Osteoblast (primary cell): ENCODE measurements at regions not wholly inside any gene's neighbourhood (a gene's known extent, or its start where the extent isn't known, plus 50 kb on each side); places are given as distances from the start of the nearest gene placed in this dataset.

Source experiments
- DNase-seq: peaks from one replicate; pipeline ENCODE4 v3.0.0; 2011; ENCODE audit warnings: low spot score, mixed read lengths; ENCODE audit not compliant: insufficient read length; ENCODE audit errors: missing footprints
- H2AFZ ChIP-seq: 2 replicates; pipeline ENCODE4 v1.6.0; 2011; ENCODE audit warnings: mild to moderate bottlenecking, low read length
- H3K27ac ChIP-seq: 2 replicates; pipeline ENCODE4 v1.5.1; 2011; ENCODE audit warnings: mild to moderate bottlenecking, low read depth, low read length, moderate library complexity
- H3K27me3 ChIP-seq: 2 replicates; pipeline ENCODE4 v1.6.0; 2012; ENCODE audit warnings: mild to moderate bottlenecking, control low read depth, inconsistent platforms, low read length, moderate library complexity; ENCODE audit not compliant: insufficient read depth
- H3K36me3 ChIP-seq: 2 replicates; pipeline ENCODE4 v1.5.1; 2011; ENCODE audit warnings: mild to moderate bottlenecking, low read length, control low read depth, moderate library complexity; ENCODE audit not compliant: insufficient read depth
- H3K4me1 ChIP-seq: 2 replicates; pipeline ENCODE4 v1.5.1; 2011; ENCODE audit warnings: mild to moderate bottlenecking, low read length, control low read depth, moderate library complexity; ENCODE audit not compliant: insufficient read depth
- H3K4me2 ChIP-seq: 2 replicates; pipeline ENCODE4 v1.6.0; 2011; ENCODE audit warnings: mild to moderate bottlenecking, low read length; ENCODE audit not compliant: insufficient read depth
- H3K4me3 ChIP-seq: fragments of 200-600 bp; sonication (generic); 3 replicates; pipeline ENCODE4 v1.5.1; 2012; ENCODE audit warnings: mild to moderate bottlenecking, low read length, inconsistent platforms; ENCODE audit not compliant: insufficient read depth
- H3K79me2 ChIP-seq: 2 replicates; pipeline ENCODE4 v1.6.0; 2012; ENCODE audit warnings: mild to moderate bottlenecking, low read length, control low read depth, inconsistent platforms; ENCODE audit not compliant: insufficient read depth
- H3K9me3 ChIP-seq: 2 replicates; pipeline ENCODE4 v1.5.1; 2011; ENCODE audit warnings: low read depth, low read length, control low read depth
- H4K20me1 ChIP-seq: 2 replicates; pipeline ENCODE4 v1.6.0; 2012; ENCODE audit warnings: mild to moderate bottlenecking, low read length, control low read depth; ENCODE audit not compliant: insufficient read depth
- TF ChIP-seq, protein P1 (sequence below): IDR thresholded peaks from 2 replicates; pipeline ENCODE4 v1.5.1; 2011; ENCODE audit warnings: mild to moderate bottlenecking, low read depth, low read length, moderate library complexity; ENCODE audit errors: extremely low read depth

DNA sequence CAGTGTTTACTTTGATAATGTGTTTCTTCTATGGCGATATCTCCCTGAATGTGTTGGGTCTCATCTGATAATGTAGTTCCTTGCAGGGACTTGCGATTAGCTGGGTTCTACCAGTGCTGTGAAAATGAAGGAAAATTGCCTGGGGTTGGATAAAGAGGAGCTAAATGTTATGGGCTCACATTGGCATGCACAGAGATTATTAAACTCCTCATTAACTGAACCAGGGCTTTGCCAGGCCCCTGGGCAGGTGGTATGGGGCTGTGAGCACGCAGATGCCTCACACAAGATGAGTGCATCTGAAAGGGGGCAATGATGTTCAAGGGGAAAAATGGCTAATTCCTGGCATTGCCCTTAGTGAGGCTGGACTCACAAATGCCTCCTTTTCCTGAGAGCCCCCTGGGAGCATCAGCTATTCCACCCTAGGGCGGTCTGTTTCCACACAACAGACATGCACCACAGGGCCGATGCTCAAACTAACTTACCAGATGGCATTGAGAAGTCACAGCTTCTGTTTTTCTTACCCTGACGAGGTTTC lies 321.1 kb downstream of the SEC16B start:
- H3K4me2 ChIP-seq = no peak overlapping the region
- TF ChIP-seq, protein P1, sequence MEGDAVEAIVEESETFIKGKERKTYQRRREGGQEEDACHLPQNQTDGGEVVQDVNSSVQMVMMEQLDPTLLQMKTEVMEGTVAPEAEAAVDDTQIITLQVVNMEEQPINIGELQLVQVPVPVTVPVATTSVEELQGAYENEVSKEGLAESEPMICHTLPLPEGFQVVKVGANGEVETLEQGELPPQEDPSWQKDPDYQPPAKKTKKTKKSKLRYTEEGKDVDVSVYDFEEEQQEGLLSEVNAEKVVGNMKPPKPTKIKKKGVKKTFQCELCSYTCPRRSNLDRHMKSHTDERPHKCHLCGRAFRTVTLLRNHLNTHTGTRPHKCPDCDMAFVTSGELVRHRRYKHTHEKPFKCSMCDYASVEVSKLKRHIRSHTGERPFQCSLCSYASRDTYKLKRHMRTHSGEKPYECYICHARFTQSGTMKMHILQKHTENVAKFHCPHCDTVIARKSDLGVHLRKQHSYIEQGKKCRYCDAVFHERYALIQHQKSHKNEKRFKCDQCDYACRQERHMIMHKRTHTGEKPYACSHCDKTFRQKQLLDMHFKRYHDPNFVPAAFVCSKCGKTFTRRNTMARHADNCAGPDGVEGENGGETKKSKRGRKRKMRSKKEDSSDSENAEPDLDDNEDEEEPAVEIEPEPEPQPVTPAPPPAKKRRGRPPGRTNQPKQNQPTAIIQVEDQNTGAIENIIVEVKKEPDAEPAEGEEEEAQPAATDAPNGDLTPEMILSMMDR = no peak
- no peaks in the 10 kb centered on the region for H4K20me1 ChIP-seq
- H3K27me3 ChIP-seq = no peaks in the 10 kb centered on the region
- H3K4me1 ChIP-seq = no peaks in the 10 kb centered on the region
- H3K79me2 ChIP-seq = no peaks in the 10 kb centered on the region
- no peak overlapping the region for H3K4me3 ChIP-seq
- H3K36me3 ChIP-seq = no peaks in the 10 kb centered on the region
- H3K27ac ChIP-seq = no peak overlapping the region
- DNase-seq = no peak
- no peak overlapping the region for H2AFZ ChIP-seq
- H3K9me3 ChIP-seq = no peaks in the 10 kb centered on the region

DNA sequence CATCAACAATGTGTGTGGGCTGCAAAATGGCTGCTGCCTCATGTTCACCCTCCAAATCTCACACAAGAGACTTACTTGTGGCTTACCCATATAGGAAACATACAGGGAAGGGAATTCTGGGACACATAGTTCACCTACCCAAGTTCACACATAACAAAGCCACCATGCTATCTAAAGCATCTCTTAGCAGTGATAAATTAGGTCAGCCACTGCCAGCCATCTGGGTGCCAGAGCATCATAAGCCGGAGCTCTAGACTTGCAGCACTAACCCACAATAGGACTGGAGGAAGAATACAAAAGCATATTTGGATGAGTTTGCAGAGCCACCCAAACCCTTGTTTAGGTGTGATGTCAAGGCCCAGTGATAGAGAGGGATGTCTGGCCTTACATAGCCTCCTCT lies 321.7 kb downstream of the SEC16B start:
- H3K36me3 ChIP-seq = no peaks in the 10 kb centered on the region
- H3K4me2 ChIP-seq = no peak overlapping the region
- H3K27me3 ChIP-seq = no peaks in the 10 kb centered on the region
- DNase-seq = no peak
- no peak overlapping the region for H3K27ac ChIP-seq
- no peaks in the 10 kb centered on the region for H4K20me1 ChIP-seq
- TF ChIP-seq, protein P1 = no peak
- no peak overlapping the region for H3K4me3 ChIP-seq
- H3K79me2 ChIP-seq = no peaks in the 10 kb centered on the region
- no peak overlapping the region for H2AFZ ChIP-seq
- H3K9me3 ChIP-seq = no peaks in the 10 kb centered on the region
- H3K4me1 ChIP-seq = no peaks in the 10 kb centered on the region

DNA sequence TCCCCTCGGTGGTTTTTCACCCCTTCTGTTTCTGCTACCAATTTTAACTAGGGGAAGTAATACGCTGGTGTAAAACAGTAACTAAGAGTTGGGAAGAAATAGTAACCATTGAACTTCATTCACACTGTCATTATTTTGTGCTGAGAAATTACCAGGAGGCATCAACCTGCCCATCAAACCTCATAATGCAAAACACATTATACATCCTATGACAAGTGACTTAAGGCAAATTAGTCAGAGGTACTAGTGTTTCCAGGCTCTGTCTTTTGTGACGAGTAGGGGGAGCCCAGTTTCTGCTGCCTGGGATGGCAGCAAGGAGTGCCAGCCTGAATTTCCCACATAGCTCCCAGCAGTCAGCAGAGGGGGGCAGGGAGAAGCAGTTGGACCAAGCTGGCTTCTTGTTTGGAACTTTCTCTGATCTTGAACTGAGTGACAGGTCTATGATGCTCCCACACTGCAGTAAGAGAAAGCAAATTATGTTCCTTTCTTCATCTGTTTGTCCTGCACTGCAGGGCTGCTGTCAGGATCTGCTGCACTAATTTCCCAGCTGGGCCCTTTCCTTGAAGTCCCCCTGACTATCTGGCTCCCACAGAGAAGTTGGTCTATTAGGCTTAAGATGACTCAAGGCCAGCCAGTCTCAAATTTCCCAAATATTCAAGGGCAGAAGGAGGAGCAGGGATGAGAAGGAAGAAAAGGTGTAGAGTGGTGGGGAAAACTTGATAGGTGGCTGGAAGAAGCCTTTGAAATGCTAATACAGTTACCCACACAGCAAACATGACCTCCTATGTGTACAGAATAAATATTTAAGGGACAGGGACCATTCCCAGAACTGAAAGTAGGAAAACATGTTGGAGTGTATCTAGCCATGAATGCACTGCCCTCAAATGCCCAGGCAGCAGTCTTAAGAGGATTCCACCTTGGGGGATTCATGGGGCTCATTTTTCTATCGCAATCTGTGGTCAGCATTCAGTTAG lies 322.8 kb downstream of the SEC16B start:
- no peak for DNase-seq
- TF ChIP-seq, protein P1 = no peak
- Histone ChIP-seq H3K4me1 (no peaks in the 10 kb centered on the region), H3K79me2 (no peaks in the 10 kb centered on the region), H3K4me2 (no peak overlapping the region), H3K27ac (no peak overlapping the region), H3K36me3 (no peaks in the 10 kb centered on the region), H2AFZ (no peak overlapping the region), H3K27me3 (no peaks in the 10 kb centered on the region), H3K4me3 (no peak overlapping the region), H3K9me3 (no peaks in the 10 kb centered on the region), H4K20me1 (no peaks in the 10 kb centered on the region)

DNA sequence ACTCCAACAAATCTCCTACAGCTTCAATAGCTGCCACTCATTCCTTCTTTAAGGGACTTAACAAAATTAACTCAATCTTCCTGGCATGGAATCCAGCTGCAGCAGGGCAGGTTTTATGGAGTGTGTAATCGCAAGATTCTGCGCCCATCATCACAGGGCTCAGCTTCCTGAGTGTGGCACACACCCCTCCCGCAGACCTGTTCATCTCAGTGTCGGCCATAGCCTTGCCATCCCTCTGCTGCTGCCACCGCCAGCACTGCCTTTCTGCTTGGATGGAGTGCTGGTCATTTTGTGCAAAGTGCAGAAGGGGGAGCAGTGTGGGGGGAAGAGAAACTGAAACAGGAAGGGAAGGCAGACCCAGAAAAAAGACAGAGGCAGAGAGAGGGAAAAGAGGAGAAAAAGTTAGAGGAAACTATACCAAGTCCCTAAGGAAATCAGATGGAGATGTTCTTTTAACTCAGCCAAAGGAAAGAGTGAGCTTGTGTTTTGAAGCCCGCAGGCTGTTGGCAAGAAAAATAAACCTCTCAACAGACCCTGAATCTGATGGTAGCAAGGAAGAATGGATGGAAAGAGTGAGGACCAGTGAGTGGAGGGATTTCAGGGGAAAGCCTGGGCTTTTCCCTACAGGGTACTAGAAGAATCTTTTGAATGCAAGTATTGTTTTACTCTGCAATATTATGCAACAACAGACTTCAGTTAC lies 324.2 kb downstream of the SEC16B start:
- H2AFZ ChIP-seq = no peak overlapping the region
- no peak overlapping the region for H3K27ac ChIP-seq
- no peaks in the 10 kb centered on the region for H3K9me3 ChIP-seq
- TF ChIP-seq, protein P1 = no peak
- no peaks in the 10 kb centered on the region for H3K4me1 ChIP-seq
- no peaks in the 10 kb centered on the region for H3K27me3 ChIP-seq
- H3K4me2 ChIP-seq = no peak overlapping the region
- no peaks in the 10 kb centered on the region for H4K20me1 ChIP-seq
- no peak overlapping the region for H3K4me3 ChIP-seq
- H3K36me3 ChIP-seq = no peaks in the 10 kb centered on the region
- DNase-seq = no peak
- H3K79me2 ChIP-seq = no peaks in the 10 kb centered on the region
